GM19463 (cell line): ENCODE measurements at regions not wholly inside any gene's neighbourhood (a gene's known extent, or its start where the extent isn't known, plus 50 kb on each side); places are given as distances from the start of the nearest gene placed in this dataset.
"Not testable (repeated sequence)": the region's sequence is repeated elsewhere in the genome, so short reads cannot be mapped to it uniquely, and the experiment has no call there.

Experiments
- ATAC-seq: cut with Tn5 transposase; IDR thresholded peaks from one replicate; pipeline ENCODE4 v1.9.1; 2021; ENCODE audit warnings: mild to moderate bottlenecking, moderate library complexity; ENCODE audit not compliant: unreplicated experiment

DNA sequence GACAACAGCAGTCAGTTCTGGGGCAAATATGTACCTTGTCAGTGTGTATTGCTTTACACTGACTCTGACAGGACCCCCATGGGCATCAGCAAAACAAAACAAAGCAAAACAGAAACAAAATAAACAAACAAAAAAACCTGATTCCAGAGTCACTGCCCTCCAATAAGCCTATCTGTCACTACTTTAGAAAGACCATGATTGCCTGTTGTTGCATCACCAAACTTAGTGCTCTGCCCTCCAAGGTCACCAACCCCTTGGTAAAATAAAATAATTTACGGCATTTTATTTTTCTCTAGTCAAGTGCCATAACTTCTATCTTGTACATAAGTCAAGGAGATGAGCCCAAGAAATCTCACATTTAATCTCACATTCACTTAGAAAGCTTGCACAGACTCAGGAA lies 120.9 kb upstream of the ADAMTS3 start:
- ATAC-seq: no peak

DNA sequence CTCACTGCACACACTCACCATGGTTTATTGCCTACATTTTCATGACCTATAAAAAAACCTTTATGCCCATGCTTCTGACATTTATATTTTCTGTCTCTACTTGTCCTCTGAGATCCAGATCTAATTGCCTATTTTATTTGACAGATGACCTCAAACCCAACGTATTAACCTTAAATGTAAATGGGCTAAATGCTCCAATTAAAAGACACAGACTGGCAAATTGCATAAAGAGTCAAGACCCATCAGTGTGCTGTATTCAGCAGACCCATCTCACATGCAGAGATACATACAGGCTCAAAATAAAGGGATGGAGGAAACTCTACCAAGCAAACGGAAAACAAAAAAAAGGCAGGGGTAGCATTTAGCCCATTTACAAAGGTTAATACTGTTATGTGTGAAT lies 117.4 kb upstream of the ADAMTS3 start:
- ATAC-seq: not testable (repeated sequence)

DNA sequence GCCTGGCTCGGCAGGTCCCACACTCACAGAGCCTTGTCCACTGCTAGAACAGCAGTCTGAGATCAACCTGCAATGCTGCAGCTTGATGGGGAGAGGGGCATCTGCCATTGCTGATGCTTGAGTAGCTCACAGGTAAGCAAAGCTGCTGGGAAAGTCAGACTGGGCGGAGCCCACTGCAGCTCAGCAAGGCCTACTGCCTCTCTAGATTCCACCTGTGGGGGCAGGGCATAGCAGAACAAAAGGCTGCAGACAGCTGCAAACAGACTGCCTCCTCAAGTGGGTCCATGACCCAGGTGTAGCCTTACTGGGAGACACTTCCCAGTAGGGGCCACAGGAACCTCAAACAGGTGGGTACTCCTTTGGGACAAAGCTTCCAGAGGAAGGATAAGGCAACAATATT lies 110.6 kb upstream of the ADAMTS3 start:
- no peak for ATAC-seq

DNA sequence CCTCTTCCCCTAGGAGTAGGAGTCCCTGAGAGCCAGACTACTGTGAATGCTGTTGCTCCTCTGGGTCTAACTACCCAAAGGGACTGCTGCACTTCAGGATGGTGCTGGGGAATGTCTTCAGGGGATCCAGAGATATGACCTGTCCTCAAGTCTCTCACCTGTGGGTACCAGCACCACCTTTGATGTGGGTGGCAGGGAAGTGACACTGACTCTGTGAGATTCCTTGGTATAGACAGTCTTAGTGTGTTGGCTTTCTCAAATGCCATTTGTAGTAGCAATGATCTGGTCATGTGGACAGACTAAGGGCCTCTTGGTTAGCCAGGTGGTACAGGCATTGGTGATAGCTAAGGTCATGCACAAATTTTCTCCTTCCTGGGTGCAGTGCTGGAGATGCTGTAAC lies 108.9 kb upstream of the ADAMTS3 start:
- no peak for ATAC-seq

DNA sequence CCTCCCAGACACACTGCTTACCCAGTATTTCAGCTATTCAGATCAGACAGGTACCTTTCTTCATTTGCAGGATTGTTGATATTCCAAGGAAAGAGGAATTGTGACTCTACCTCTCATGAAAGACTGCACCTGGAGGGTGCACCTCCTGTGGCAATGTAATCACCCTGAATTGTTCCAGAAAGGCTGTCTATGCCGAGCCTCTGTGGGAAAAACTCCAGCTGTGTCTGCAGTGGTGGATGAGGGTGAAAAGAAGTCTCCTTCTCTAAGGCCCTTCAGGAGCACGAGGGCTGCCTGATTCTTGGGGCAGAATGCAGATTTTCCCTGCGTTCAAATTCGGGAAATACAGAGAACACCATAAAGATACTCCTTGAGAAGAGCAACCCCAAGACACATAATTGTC lies 108.2 kb upstream of the ADAMTS3 start:
- no peak for ATAC-seq

DNA sequence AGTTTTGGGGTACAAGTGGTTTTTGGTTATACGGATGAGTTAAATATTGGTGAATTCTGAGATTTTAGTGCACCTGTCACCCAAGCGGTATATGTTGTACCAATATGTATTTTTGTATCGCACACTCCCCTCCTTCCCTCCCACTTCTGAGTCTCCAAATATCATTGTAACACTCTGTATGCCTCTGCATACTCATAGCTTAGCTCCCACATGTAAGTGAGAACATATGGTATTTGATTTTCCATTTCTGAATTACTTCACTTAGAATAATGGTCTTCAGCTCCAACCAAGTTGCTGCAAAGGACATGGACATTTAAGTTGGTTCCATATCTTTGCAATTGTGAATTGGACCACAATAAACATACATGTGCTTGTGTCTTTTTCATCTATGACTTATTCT lies 103.0 kb upstream of the ADAMTS3 start:
- no peak for ATAC-seq

DNA sequence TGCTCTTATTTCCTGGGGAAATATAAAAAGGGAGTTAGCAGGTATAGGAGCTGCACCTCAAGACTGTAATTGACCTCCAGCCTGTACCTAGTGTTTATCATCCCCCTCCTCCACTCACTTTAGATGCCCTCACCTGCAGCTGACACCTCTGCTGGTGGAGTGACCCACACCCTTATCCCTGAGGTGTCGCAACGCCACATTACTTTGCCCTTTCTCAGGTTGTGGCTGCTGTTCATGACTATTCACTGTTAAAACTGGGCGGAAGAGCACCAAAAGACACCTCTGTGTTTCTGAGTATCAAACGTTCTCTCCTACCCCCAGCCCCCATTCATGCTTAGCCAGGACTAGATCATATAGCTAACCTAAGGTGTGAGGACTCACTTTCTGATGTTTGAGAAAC lies 101.5 kb upstream of the ADAMTS3 start:
- no peak for ATAC-seq

DNA sequence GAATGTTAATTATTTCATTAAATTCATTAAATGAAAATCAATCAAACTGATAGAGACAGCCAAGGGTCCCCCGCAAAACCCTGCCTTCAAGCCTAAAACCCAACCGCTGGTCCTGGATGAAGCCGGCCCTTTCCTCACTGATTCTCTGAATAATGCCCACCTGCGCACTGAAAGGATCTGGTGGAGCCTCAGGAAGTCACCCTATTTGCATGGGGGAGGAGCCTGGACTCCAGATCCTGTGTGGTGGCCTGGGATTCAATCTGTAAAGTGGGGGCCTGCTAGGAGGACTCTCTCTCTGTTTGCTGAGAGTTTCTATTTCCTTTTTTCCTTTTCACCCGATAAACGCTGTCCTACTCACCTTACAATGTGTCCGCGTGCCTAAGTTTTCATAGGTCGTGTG lies 97.9 kb upstream of the ADAMTS3 start:
- no peak for ATAC-seq

DNA sequence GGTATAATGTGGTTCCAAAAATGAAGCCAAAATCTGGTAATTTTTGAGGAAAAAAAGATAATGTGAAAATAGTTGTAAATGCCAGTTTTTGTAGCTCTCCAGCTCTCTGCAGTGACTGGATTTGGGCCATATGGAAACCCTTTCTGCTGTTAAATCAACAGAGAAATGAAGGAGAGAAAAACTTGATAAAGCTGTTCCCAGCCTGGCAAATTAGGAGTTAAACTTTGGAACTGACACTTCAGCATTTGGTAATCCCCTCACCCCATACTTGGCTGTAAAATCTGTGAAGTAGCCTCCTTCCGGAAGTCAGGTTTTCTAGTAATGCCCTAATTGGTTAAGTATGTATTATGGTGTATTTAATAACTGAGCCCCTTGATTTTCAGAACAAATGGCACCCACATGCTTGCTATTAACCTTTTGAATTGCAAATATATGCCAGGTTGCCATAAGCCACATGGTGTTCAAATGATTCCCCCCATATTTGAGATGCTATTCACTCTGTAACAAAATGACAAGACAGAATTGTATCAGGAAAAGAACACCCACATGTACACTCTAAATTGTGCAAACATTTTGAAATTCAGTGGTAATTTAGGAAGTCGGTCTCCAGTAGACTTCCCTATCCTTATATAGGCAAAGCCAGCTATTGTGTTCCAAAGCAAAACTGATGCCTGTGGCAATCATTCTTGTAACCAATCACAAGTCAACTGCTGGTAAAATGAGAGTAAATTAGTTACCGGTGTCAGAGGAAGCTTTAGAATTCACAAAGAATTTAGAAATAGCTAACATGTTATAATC lies 96.3 kb upstream of the ADAMTS3 start:
- no peak for ATAC-seq

DNA sequence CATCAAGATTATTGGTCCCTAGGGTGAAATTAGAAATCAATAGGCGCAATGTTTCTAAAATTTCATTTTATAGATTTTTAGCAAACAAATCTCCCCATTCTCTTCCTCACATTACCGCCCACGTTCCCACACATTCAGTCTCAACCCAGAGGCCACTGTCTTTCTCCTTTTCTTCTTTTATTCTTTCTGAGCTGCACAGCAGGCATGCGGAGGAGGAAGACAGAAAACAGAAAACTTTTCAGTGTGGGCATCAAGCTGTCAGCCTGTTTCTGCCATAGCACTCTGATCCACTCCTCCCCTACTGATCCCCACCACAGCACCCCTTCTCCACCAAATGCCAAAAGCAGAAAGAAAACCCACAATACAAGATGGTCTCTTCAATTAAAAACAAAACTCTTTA lies 94.8 kb upstream of the ADAMTS3 start:
- no peak for ATAC-seq

DNA sequence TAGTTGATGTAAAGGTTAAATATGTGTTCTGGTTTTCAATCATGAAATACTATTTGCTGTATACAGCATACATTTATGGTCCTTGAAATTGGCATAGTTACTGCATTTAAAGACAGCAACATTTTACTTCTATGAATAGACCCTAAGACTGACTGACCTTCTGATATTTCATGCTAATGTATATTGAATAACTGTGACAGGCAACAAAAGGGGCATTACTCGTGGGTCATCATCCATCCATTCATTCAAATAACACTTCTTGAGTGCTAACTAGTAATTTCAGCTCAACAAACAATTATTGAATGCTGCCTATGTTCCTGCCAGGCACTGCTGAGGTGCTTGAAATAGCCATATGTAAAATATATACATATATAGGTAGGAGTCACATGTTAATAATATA lies 92.8 kb upstream of the ADAMTS3 start:
- ATAC-seq: no peak

DNA sequence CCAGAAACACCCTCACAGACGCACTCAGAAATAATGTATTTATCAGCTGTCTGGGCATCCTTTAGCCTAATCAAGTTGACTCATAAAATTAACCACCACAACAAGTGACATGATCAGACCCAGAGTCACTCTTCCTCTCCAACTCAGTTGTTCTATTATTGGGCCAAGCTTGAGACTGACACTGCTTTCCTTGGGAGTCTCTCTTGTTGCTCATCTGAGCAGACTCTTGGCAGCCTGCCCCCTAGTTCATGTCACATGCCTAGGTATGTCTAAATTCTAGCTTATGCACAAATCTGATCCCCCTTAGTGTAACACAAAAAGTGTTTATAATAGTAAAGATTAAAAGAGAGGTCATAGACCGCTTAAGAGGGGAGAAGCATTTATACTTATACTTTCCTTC lies 72.6 kb upstream of the ADAMTS3 start:
- no peak for ATAC-seq

DNA sequence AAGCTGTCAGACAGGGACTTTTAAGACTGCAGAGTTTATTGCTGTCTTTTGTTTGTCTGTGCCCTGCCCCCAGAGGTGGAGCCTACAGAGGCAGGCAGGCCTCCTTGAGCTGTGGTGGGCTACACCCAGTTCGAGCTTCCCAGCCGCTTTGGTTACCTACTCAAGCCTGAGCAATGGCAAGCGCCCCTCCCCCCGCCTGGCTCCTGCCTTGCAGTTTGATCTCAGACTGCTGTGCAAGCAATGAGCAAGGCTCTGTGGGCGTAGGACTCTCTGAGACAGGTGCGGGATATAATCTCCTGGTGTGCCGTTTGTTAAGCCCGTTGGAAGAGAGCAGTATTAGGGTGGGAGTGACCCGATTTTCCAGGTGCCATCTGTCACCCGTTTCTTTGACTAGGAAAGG lies 67.8 kb upstream of the ADAMTS3 start:
- not testable (repeated sequence) for ATAC-seq

DNA sequence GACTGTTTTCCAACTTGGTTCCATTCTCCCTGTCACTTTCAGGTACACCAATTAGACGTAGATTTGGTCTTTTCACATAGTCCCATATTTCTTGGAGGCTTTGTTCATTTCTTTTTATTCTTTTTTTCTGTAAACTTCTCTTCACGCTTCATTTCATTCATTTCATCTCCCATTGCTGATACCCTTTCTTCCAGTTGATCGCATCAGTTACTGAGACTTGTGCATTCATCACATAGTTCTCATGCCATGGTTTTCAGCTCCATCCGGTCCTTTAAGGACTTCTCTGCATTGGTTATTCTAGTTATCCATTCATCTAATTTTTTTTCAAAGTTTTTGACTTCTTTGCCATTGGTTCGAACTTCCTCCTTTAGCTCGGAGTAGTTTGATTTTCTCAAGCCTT lies 66.9 kb upstream of the ADAMTS3 start:
- ATAC-seq: not testable (repeated sequence)

DNA sequence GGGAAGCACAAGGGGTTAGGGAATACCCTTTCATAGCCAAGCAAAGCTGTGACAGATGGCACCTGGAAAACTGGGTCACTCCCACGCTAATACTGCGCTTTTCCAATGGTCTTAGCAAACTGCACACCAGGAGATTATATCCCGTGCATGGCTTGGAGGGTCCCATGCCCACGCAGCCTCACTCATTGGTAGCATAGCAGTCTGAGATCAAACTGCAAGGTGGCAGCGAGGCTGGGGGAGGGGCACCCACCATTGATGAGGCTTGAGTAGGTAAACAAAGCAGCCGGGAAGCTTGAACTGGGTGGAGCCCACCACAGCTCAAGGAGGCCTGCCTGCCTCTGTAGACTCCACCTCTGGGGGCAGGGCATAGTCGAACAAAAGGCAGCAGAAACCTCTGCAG lies 63.2 kb upstream of the ADAMTS3 start:
- not testable (repeated sequence) for ATAC-seq

DNA sequence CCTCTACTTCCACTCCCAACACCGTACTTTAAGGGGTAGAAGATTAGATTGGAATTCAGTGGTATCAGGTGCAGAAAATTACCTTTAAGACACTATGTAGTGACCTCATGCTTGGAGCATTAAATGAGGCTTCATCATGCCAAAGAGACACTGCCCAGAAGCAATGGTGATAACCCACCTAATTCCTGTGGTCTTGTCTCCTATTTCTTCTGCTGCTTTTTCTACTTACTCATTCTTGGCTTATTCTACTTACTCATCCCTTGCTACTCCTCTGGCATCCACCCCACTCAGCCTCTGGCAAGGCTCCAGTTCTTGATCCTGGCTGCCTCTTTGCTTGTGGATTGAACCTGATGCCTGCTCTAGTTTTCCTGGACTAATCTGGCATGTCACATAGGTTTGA lies 62.3 kb upstream of the ADAMTS3 start:
- ATAC-seq: no peak

DNA sequence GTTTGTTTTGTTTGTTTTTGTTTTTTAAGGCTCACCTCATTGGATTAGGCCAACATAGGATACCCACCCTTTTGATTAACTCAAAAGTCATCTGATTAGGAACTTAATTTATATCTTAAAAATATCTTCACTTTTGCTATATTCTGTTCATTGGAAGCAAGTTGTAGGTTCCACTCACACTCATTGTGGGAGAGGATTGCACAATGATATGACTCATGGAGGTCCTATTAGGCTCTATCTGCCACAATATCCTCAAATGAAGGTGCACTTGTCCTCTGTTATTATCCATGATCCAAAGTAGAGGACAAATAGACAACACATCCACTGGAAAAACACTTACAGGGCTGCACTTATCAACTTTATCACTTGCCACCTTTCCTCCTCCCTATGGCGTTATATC lies 60.5 kb upstream of the ADAMTS3 start:
- no peak for ATAC-seq

DNA sequence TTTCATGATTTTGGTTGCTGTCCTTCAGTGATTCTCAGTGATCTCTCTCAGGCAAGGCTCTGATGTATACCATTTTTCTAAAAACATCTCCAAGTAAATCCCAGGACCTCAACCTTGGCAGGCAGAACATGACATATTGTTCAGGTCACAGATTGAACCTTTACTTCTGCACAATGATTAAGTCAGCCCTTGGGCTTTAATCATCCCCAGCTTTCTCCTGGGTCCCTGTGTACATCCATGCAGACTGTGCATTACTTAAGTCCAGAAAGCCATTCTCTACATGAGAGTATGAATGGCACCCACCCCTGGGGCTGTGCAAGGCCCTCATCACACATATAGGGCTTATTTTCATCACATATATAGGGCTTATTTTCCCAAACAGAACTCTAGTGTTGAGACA lies 58.7 kb upstream of the ADAMTS3 start:
- ATAC-seq: no peak
